ENCODE measurements at regions not wholly inside any gene's neighbourhood (a gene's known extent, or its start where the extent isn't known, plus 50 kb on each side); places are given as distances from the start of the nearest gene placed in this dataset.

DNA sequence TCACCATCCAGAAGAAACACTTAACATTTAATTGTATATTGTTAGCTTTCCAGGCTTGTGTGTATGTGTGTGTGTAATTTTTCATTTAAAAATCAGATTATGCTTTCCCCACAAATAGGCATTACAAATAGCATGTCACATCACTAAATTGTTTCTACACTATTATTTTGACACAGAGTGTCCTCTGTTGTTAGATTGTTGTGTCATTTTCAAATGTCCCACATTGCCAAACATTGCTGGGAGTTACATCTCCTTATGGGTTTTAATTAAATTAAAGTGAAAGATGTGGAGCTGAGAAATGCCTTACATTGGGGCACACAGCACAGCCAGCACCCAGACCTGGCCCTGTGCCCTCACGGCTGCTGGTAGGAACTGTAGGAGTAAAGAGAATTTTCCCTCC, 295.6 kb downstream of the ZEB1 start:
- Histone ChIP-seq H3K27me3 (ENCODE audit: control insufficient read depth, insufficient read depth, low read length) (no peaks in the 10 kb centered on the region), H3K27ac (ENCODE audit: low read length) (no peak overlapping the region), H3K4me1 (ENCODE audit: control insufficient read depth, insufficient read depth, low read length) (peaks cover 30% of the 10 kb centered on the region), H3K36me3 (ENCODE audit: control insufficient read depth, insufficient read depth, low read length) (no peaks in the 10 kb centered on the region), H3K4me3 (ENCODE audit: low read length) (no peak overlapping the region), H3K9me3 (replicated peaks; ENCODE audit: control insufficient read depth, low read depth, low read length) (peaks cover 3% of the 10 kb centered on the region)
- no CpG with 5 or more reads among the region's 1 CpG for WGBS (ENCODE audit: insufficient coverage)
- no peak for DNase-seq

DNA sequence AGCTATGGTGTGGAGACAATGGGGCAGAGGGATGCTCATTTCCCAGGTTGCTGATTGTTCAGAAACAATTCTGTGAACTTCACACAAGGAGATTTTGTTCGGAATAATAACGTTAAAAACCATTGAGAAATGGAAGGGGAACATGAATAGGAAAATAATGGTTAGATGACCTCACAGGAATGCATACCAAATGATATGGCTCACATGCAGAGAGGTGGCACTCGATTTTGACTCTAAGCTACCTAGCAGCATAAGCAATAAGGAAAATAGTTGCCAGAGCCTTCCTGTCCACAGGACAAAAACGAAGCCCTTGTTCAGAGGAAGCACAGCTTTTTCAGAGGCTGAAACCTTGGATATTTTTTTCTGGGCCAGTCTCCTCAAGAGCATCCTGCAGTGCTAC, 293.1 kb downstream of the ZEB1 start:
- no peak for DNase-seq
- WGBS (ENCODE audit: insufficient coverage) = 84% methylated on average over 3 of the region's 4 CpGs
- Histone ChIP-seq H3K4me1 (ENCODE audit: control insufficient read depth, insufficient read depth, low read length) (peaks cover 8% of the 10 kb centered on the region), H3K27ac (ENCODE audit: low read length) (no peak overlapping the region), H3K27me3 (ENCODE audit: control insufficient read depth, insufficient read depth, low read length) (no peaks in the 10 kb centered on the region), H3K36me3 (ENCODE audit: control insufficient read depth, insufficient read depth, low read length) (no peaks in the 10 kb centered on the region), H3K9me3 (replicated peaks; ENCODE audit: control insufficient read depth, low read depth, low read length) (peaks cover 3% of the 10 kb centered on the region), H3K4me3 (ENCODE audit: low read length) (no peak overlapping the region)

DNA sequence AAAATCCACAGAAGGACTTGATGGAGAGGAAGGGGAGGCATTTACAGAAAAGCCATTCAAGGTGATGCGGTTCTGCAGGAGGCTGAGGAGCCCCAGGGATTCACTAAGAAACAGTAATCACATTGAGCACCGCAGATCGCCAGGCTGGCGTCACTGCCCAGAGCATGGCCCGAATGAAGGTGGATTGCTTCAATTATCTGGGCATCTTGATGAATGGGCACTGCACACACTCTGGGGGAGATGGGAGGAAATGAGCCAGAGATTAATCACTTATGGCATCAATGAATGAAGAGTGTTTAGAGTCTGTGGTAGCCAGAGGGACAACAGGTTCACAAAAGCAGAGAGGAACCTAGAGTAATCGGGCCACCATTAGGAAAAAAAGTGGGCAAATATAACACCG, 292.1 kb downstream of the ZEB1 start:
- Histone ChIP-seq H3K27me3 (ENCODE audit: control insufficient read depth, insufficient read depth, low read length) (no peaks in the 10 kb centered on the region), H3K36me3 (ENCODE audit: control insufficient read depth, insufficient read depth, low read length) (no peaks in the 10 kb centered on the region), H3K4me3 (ENCODE audit: low read length) (no peak overlapping the region), H3K4me1 (ENCODE audit: control insufficient read depth, insufficient read depth, low read length) (peaks cover 9% of the 10 kb centered on the region), H3K9me3 (replicated peaks; ENCODE audit: control insufficient read depth, low read depth, low read length) (peaks cover 3% of the 10 kb centered on the region), H3K27ac (ENCODE audit: low read length) (no peak overlapping the region)
- no peak for DNase-seq
- 94% methylated on average over 7 of the region's 7 CpGs for WGBS (ENCODE audit: insufficient coverage)

- Histone ChIP-seq H3K27me3 (ENCODE audit: control insufficient read depth, insufficient read depth, low read length) (no peaks in the 10 kb centered on the region), H3K27ac (ENCODE audit: low read length) (no peak overlapping the region), H3K4me1 (ENCODE audit: control insufficient read depth, insufficient read depth, low read length) (peaks cover 28% of the 10 kb centered on the region), H3K9me3 (replicated peaks; ENCODE audit: control insufficient read depth, low read depth, low read length) (no peaks in the 10 kb centered on the region), H3K36me3 (ENCODE audit: control insufficient read depth, insufficient read depth, low read length) (no peaks in the 10 kb centered on the region), H3K4me3 (ENCODE audit: low read length) (no peak overlapping the region)
- no peak for DNase-seq
- no CpG with 5 or more reads among the region's 3 CpGs for WGBS (ENCODE audit: insufficient coverage)
Observed at GRCh38 chr10:31607481-31607880, 288.5 kb downstream of the ZEB1 start.

- no peak for DNase-seq
- Histone ChIP-seq H3K9me3 (replicated peaks; ENCODE audit: control insufficient read depth, low read depth, low read length) (no peaks in the 10 kb centered on the region), H3K27me3 (ENCODE audit: control insufficient read depth, insufficient read depth, low read length) (no peaks in the 10 kb centered on the region), H3K27ac (ENCODE audit: low read length) (no peak overlapping the region), H3K36me3 (ENCODE audit: control insufficient read depth, insufficient read depth, low read length) (no peaks in the 10 kb centered on the region), H3K4me1 (ENCODE audit: control insufficient read depth, insufficient read depth, low read length) (peaks cover 28% of the 10 kb centered on the region), H3K4me3 (ENCODE audit: low read length) (no peak overlapping the region)
Observed at GRCh38 chr10:31606841-31607240, 287.8 kb downstream of the ZEB1 start.

DNA sequence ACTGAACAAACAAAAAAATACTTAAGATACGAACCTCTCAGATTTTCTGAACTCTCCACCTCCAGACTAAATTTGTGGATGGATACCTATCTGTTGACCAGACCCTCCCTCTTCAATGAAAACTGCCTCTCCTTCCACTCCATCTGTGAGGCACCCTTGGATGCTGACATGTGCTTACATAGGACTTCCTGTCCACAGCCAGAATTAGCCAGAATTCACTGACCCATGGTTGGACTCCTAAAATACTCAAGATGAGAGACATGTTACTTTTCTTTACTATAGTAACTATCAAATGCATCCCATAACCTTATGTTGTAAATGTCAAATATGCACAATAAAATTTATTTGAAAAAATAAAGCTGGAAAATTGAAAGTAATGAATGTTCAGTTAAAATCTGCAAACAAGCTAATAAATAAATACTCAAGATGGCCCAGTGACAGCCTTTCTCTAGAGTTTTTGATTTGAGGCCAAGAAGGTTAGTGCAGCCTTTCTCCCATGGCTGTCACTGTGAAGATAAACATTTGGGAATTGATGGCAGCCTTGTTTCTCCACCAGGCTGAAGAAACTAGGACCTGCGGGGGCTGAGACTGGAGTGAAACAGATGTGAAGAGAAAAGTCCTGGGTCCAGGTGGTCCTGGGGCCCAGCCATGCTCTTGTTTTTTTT, 287.0 kb downstream of the ZEB1 start:
- Histone ChIP-seq H3K4me1 (ENCODE audit: control insufficient read depth, insufficient read depth, low read length) (peaks cover 28% of the 10 kb centered on the region), H3K27ac (ENCODE audit: low read length) (no peak overlapping the region), H3K36me3 (ENCODE audit: control insufficient read depth, insufficient read depth, low read length) (no peaks in the 10 kb centered on the region), H3K9me3 (replicated peaks; ENCODE audit: control insufficient read depth, low read depth, low read length) (no peaks in the 10 kb centered on the region), H3K4me3 (ENCODE audit: low read length) (no peak overlapping the region), H3K27me3 (ENCODE audit: control insufficient read depth, insufficient read depth, low read length) (no peaks in the 10 kb centered on the region)
- WGBS (ENCODE audit: insufficient coverage) = 63% methylated on average over 2 of the region's 2 CpGs
- no peak for DNase-seq

GRCh38 chr10:31605426-31605825, 286.4 kb downstream of the ZEB1 start:
- Histone ChIP-seq H3K27me3 (ENCODE audit: control insufficient read depth, insufficient read depth, low read length) (no peaks in the 10 kb centered on the region), H3K27ac (ENCODE audit: low read length) (no peak overlapping the region), H3K9me3 (replicated peaks; ENCODE audit: control insufficient read depth, low read depth, low read length) (no peaks in the 10 kb centered on the region), H3K4me3 (ENCODE audit: low read length) (no peak overlapping the region), H3K36me3 (ENCODE audit: control insufficient read depth, insufficient read depth, low read length) (no peaks in the 10 kb centered on the region), H3K4me1 (ENCODE audit: control insufficient read depth, insufficient read depth, low read length) (peaks cover 28% of the 10 kb centered on the region)
- 94% methylated on average over 3 of the region's 4 CpGs for WGBS (ENCODE audit: insufficient coverage)
- no peak for DNase-seq

- Histone ChIP-seq H3K4me3 (ENCODE audit: low read length) (no peak overlapping the region), H3K27ac (ENCODE audit: low read length) (peak overlapping the region; percentile 97), H3K9me3 (replicated peaks; ENCODE audit: control insufficient read depth, low read depth, low read length) (no peaks in the 10 kb centered on the region), H3K4me1 (ENCODE audit: control insufficient read depth, insufficient read depth, low read length) (peaks cover 33% of the 10 kb centered on the region), H3K27me3 (ENCODE audit: control insufficient read depth, insufficient read depth, low read length) (no peaks in the 10 kb centered on the region), H3K36me3 (ENCODE audit: control insufficient read depth, insufficient read depth, low read length) (no peaks in the 10 kb centered on the region)
- no peak for DNase-seq
- 87% methylated on average over 3 of the region's 4 CpGs for WGBS (ENCODE audit: insufficient coverage)
Observed at GRCh38 chr10:31604646-31605170, 285.7 kb downstream of the ZEB1 start.

GRCh38 chr10:31604096-31604495, 285.1 kb downstream of the ZEB1 start:
- H3K9me3 ChIP-seq (replicated peaks; ENCODE audit: control insufficient read depth, low read depth, low read length) = no peaks in the 10 kb centered on the region
- no peaks in the 10 kb centered on the region for H3K36me3 ChIP-seq (ENCODE audit: control insufficient read depth, insufficient read depth, low read length)
- WGBS (ENCODE audit: insufficient coverage) = 33% methylated on average over 7 of the region's 12 CpGs
- no peaks in the 10 kb centered on the region for H3K27me3 ChIP-seq (ENCODE audit: control insufficient read depth, insufficient read depth, low read length)
- peak overlapping the region; percentile 81 for H3K4me3 ChIP-seq (ENCODE audit: low read length)
- peak; percentile 85 for DNase-seq
- H3K27ac ChIP-seq (ENCODE audit: low read length) = peak overlapping the region; percentile 97
- peaks cover 39% of the 10 kb centered on the region for H3K4me1 ChIP-seq (ENCODE audit: control insufficient read depth, insufficient read depth, low read length)

DNA sequence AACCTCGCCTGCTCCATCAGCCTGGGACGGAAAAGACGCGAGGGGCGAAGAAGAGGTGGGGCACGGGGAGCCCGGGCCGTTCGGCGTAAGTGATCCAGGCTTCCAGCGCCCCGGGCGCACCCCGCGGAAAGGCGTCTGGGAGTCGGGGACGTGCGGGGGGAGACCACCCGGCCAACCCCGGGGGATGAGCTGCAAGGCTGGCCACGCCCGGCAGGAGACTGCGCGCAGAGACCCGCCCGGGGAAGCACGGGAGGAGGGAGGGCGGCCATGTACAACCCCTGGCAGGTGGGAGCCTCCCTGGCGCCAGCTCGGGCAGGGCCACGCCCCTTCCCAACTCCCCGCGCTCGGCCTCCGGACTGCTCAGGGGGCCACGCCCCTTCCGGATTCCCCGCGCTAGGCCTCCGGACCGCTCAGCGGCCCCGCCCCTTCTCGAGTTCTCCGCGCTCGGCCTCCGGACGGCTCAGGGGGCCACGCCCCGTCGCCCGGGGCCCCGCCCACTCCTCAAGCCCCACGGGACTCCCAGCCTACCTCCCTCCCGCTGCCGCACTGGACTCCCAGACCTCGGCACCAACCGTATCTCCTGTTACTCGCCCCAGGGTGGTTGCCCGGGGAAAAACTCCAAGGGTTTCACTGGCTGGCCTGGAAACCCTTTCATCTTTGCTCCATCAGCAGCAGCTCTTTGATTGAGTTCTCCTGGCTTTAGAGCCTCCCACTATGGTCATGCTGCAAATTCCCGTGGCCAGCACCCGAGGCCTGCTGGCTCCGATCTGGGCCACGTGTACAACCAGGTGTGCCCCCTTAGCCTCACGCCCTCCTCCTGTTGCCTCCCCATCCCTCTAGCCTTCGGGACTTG, 284.4 kb downstream of the ZEB1 start:
- Histone ChIP-seq H3K27me3 (ENCODE audit: control insufficient read depth, insufficient read depth, low read length) (no peaks in the 10 kb centered on the region), H3K36me3 (ENCODE audit: control insufficient read depth, insufficient read depth, low read length) (no peaks in the 10 kb centered on the region), H3K4me1 (ENCODE audit: control insufficient read depth, insufficient read depth, low read length) (peaks cover 39% of the 10 kb centered on the region), H3K4me3 (ENCODE audit: low read length) (peak overlapping the region; percentile 81), H3K27ac (ENCODE audit: low read length) (peak overlapping the region; percentile 97), H3K9me3 (replicated peaks; ENCODE audit: control insufficient read depth, low read depth, low read length) (no peaks in the 10 kb centered on the region)
- WGBS (ENCODE audit: insufficient coverage) = under 1% methylated on average over 64 of the region's 68 CpGs
- peak; percentile 98 for DNase-seq
